HG03432 (cell line): ENCODE measurements at regions not wholly inside any gene's neighbourhood (a gene's known extent, or its start where the extent isn't known, plus 50 kb on each side); places are given as distances from the start of the nearest gene placed in this dataset.
"Not testable (repeated sequence)": the region's sequence is repeated elsewhere in the genome, so short reads cannot be mapped to it uniquely, and the experiment has no call there.

Experiments used
- ATAC-seq: cut with Tn5 transposase; IDR thresholded peaks from one replicate; pipeline ENCODE4 v1.9.1; 2021; ENCODE audit warnings: mild to moderate bottlenecking, moderate library complexity; ENCODE audit not compliant: unreplicated experiment

- no peak for ATAC-seq
Measured at GRCh38 chr17:63286254-63286653, 159.9 kb downstream of the CYB561 start.

GRCh38 chr17:63287006-63287405, 159.1 kb downstream of the CYB561 start:
- not testable (repeated sequence) for ATAC-seq

- ATAC-seq, result no peak
Measured at GRCh38 chr17:63289931-63290330, 156.2 kb downstream of the CYB561 start.

GRCh38 chr17:63290351-63290750, 155.8 kb downstream of the CYB561 start:
- ATAC-seq, result no peak

- ATAC-seq, result no peak
Measured at GRCh38 chr17:63290784-63291183, 155.3 kb downstream of the CYB561 start.

- no peak for ATAC-seq
Measured at GRCh38 chr17:63291258-63291657, 154.8 kb downstream of the CYB561 start.

- ATAC-seq, result no peak
Measured at GRCh38 chr17:63292421-63292820, 153.7 kb downstream of the CYB561 start.

- no peak for ATAC-seq
Measured at GRCh38 chr17:63293323-63294075, 152.6 kb downstream of the CYB561 start.

- no peak for ATAC-seq
Measured at GRCh38 chr17:63294776-63295175, 151.3 kb downstream of the CYB561 start.

GRCh38 chr17:63295288-63295687, 150.8 kb downstream of the CYB561 start:
- ATAC-seq, result no peak

GRCh38 chr17:63295839-63296590, 150.1 kb downstream of the CYB561 start:
- ATAC-seq, result no peak

GRCh38 chr17:63298916-63299315, 147.2 kb downstream of the CYB561 start:
- ATAC-seq, result not testable (repeated sequence)

GRCh38 chr17:63304704-63305261, 141.3 kb downstream of the CYB561 start:
- no peak for ATAC-seq

- ATAC-seq, result no peak
Measured at GRCh38 chr17:63305857-63306256, 140.2 kb downstream of the CYB561 start.

GRCh38 chr17:63306855-63307254, 139.3 kb downstream of the CYB561 start:
- no peak for ATAC-seq

- no peak for ATAC-seq
Measured at GRCh38 chr17:63308272-63308671, 137.8 kb downstream of the CYB561 start.

- no peak for ATAC-seq
Measured at GRCh38 chr17:63309021-63309420, 137.1 kb downstream of the CYB561 start.

- no peak for ATAC-seq
Measured at GRCh38 chr17:63311416-63311937, 134.6 kb downstream of the CYB561 start.

GRCh38 chr17:63314761-63315160, 131.3 kb downstream of the CYB561 start:
- ATAC-seq, result no peak

- no peak for ATAC-seq
Measured at GRCh38 chr17:63316100-63316499, 130.0 kb downstream of the CYB561 start.

- ATAC-seq, result no peak
Measured at GRCh38 chr17:63317166-63317840, 128.8 kb downstream of the CYB561 start.
